Ovary (tissue), 7 donors: ENCODE measurements at regions not wholly inside any gene's neighbourhood (a gene's known extent, or its start where the extent isn't known, plus 50 kb on each side); places are given as distances from the start of the nearest gene placed in this dataset.
"Not testable (repeated sequence)": the region's sequence is repeated elsewhere in the genome, so short reads cannot be mapped to it uniquely, and the experiment has no call there.

Experiments used
- DNase-seq, 5 donors: peaks; one replicate each; pipeline ENCODE4 v3.0.0-alpha.2; 2019 to 2020
- H3K27ac ChIP-seq, 2 donors: fragments of 200-600 bp; one replicate each; pipeline versions ENCODE4 v1.5.1 to v1.8.0; 2019 to 2022
- H3K27me3 ChIP-seq: fragments of 200-600 bp; one replicate; pipeline ENCODE4 v1.8.0; 2022
- H3K36me3 ChIP-seq: fragments of 200-600 bp; sonication (generic); one replicate; pipeline ENCODE4 v1.5.1; 2019
- H3K4me1 ChIP-seq: one replicate; pipeline ENCODE4 v1.8.1; 2013; ENCODE audit warnings: mild to moderate bottlenecking, moderate library complexity; ENCODE audit not compliant: insufficient read depth
- H3K4me3 ChIP-seq: fragments of 200-600 bp; sonication (generic); one replicate; pipeline ENCODE4 v1.5.1; 2017
- H3K9me3 ChIP-seq, 2 donors: fragments of 200-600 bp in 1 of 2; sonication (generic) in 1 of 2; one replicate each; pipeline versions ENCODE4 v1.5.1 to v1.8.1; 2013 to 2019; ENCODE audit warnings: mild to moderate bottlenecking in 1 of 2, moderate library complexity in 1 of 2
- CTCF ChIP-seq, 3 donors: fragments of 450-650 bp in 2 of 3; fragments of 200-600 bp in 1 of 3; IDR thresholded peaks; one replicate each; pipeline versions ENCODE4 v1.5.1 to v1.8.0; 2016 to 2022; ENCODE audit warnings: antibody characterized with exemption in 3 of 3, mild to moderate bottlenecking in 1 of 3
- EP300 ChIP-seq: sonication (generic); formaldehyde crosslinking; IDR thresholded peaks from one replicate; pipeline ENCODE4 v1.6.1; 2017; ENCODE audit warnings: antibody characterized with exemption
- POLR2A ChIP-seq: fragments of 450-650 bp; IDR thresholded peaks from one replicate; pipeline ENCODE4 v1.6.1; 2017; ENCODE audit warnings: antibody characterized with exemption, mild to moderate bottlenecking, moderate library complexity
- WGBS, 3 donors: extraction: QIAGEN DNeasy Blood & Tissue Kit in 1 of 3; methylation state at CpG; one replicate each; pipeline versions ENCODE4 v1.1.5 to v1.1.7; 2013 to 2017; 5-methylcytosine and 5-hydroxymethylcytosine counted together
- intact Hi-C, 4 donors: fragments of 100-400 bp; cut with DNase I; formaldehyde crosslinking; loops; one replicate each; pipeline versions ENCODE4 v1.11.0 to v1.15.1; 2022 to 2023
- donor health status: DM: no; HTN: no; CAD: no; lungs with moderate emphysema.
- donor health status: DM: no; HTN: no; CAD: no.
- donor health status: Bipolar disorder and iron deficiency.
- donor health status: DM: no; HTN: no; CAD: no.
- donor health status: DM: yes; HTN: yes; CAD: no.

DNA sequence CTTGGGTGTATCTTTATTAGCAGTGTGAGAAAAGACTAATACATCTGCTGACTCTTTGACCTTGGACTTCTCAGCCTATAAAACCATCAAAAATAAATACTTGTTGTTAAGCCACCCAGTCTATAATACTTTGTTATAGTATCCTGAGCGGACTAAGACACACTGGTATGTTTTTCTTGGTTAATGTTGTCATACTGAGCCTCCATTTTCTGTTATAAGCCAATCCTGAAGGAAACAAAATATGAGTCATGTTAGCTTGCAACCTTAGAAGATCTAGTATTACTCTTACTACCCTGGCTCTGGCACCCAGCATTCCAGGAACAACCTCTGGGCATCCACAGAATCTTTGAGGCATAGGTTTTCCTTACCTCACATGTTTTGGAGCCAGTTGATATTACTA lies 307.2 kb downstream of the FRK start:
- DNase-seq, result no peak
- 60 to 76% (median 70%) methylated on average over 1 of the region's 1 CpG for WGBS, 3 donors
- TF ChIP-seq POLR2A (no peak), CTCF (IDR thresholded peaks at IDR 0.05) (no peak), EP300 (no peak)
- H3K36me3 ChIP-seq, result no peaks in the 10 kb centered on the region
- no peak overlapping the region for H3K4me3 ChIP-seq
- no peaks in the 10 kb centered on the region for H3K27me3 ChIP-seq
- no peaks in the 10 kb centered on the region for H3K4me1 ChIP-seq
- H3K27ac ChIP-seq, result no peak overlapping the region
- intact Hi-C loops, result no loop called here
- no peaks in the 10 kb centered on the region for H3K9me3 ChIP-seq

DNA sequence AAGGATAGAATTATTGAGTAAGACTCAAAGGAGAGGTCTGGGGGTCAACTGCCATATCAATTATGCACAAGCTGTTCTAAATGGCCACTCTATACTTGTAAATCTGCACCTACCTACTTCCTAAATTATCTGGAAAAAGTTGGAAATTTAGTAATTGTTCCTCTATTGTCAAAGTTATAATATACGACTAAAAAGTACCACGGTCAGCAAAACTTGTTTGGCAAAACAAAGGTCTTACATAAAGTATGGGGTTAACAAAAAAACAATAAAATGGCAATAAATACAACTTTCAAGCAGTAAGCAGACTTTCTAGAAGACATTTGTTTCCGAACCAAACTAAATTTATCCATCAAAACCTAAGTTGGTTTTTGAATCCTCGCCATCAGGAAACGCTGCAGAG lies 309.7 kb downstream of the FRK start:
- no peak overlapping the region for H3K27ac ChIP-seq
- H3K4me1 ChIP-seq, result no peaks in the 10 kb centered on the region
- no peak for DNase-seq
- no peaks in the 10 kb centered on the region for H3K36me3 ChIP-seq
- 71 to 74% (median 72%) methylated on average over 5 of the region's 5 CpGs for WGBS, 3 donors
- intact Hi-C loops, result no loop called here
- H3K4me3 ChIP-seq, result no peak overlapping the region
- no peaks in the 10 kb centered on the region for H3K9me3 ChIP-seq
- no peaks in the 10 kb centered on the region for H3K27me3 ChIP-seq
- TF ChIP-seq EP300 (no peak), POLR2A (no peak), CTCF (IDR thresholded peaks at IDR 0.05) (no peak)

- no peak overlapping the region for H3K27ac ChIP-seq
- H3K36me3 ChIP-seq, result no peaks in the 10 kb centered on the region
- WGBS, 3 donors, result 75 to 100% (median 89%) methylated on average over 1 of the region's 1 CpG
- intact Hi-C loops, result no loop called here
- no peak for TF ChIP-seq EP300
- TF ChIP-seq POLR2A, result no peak
- TF ChIP-seq CTCF (IDR thresholded peaks at IDR 0.05), result no peak
- H3K9me3 ChIP-seq, result no peaks in the 10 kb centered on the region
- H3K4me3 ChIP-seq, result no peak overlapping the region
- no peaks in the 10 kb centered on the region for H3K4me1 ChIP-seq
- DNase-seq, result no peak
- no peaks in the 10 kb centered on the region for H3K27me3 ChIP-seq
Measured at GRCh38 chr6:115750292-115750691, 310.4 kb downstream of the FRK start.

GRCh38 chr6:115747719-115748118 lies 313.0 kb downstream of the FRK start:
- Histone ChIP-seq H3K36me3 (no peaks in the 10 kb centered on the region), H3K4me1 (no peaks in the 10 kb centered on the region), H3K27ac (no peak overlapping the region), H3K9me3 (no peaks in the 10 kb centered on the region), H3K27me3 (no peaks in the 10 kb centered on the region), H3K4me3 (no peak overlapping the region)
- no peak for TF ChIP-seq EP300
- TF ChIP-seq POLR2A, result no peak
- TF ChIP-seq CTCF (IDR thresholded peaks at IDR 0.05), result no peak
- intact Hi-C loops, result no loop called here
- WGBS, 3 donors, result 0 to 1% (median 0%) methylated on average over 1 of the region's 1 CpG
- DNase-seq, result no peak

- H3K27me3 ChIP-seq, DNase-seq, H3K4me1 ChIP-seq, intact Hi-C loops, H3K9me3 ChIP-seq, H3K36me3 ChIP-seq, H3K27ac ChIP-seq, H3K4me3 ChIP-seq: not testable (repeated sequence)
- WGBS, 3 donors, result 80 to 82% (median 81%) methylated on average over 3 of the region's 3 CpGs
Measured at GRCh38 chr6:115746583-115746982, 314.1 kb downstream of the FRK start.
